ENCODE measurements at regions not wholly inside any gene's neighbourhood (a gene's known extent, or its start where the extent isn't known, plus 50 kb on each side); places are given as distances from the start of the nearest gene placed in this dataset.

- H3K18ac ChIP-seq (ENCODE audit: extremely low read depth, low read length) = no peak overlapping the region
- H3K14ac ChIP-seq (ENCODE audit: insufficient read length) = no peak overlapping the region
- H2AFZ ChIP-seq (ENCODE audit: low read length) = 0 out of 2 replicates have a peak overlapping the region, but pooled peaks have one; percentile 78
- H2BK120ac ChIP-seq (replicated peaks; ENCODE audit: low read depth, low read length) = no peak overlapping the region
- H3K23me2 ChIP-seq (ENCODE audit: low read depth, low read length) = no peaks in the 10 kb centered on the region
- H3K27me3 ChIP-seq (replicated peaks in 1 of 4; ENCODE audit: control insufficient read depth in 3 of 4, extremely low read depth in 1 of 4, insufficient read depth in 3 of 4, low read length in 3 of 4) = no peaks in the 10 kb centered on the region
- no peak overlapping the region for H2BK12ac ChIP-seq (ENCODE audit: low read depth, low read length)
- H3K23ac ChIP-seq (ENCODE audit: insufficient read length) = no peak overlapping the region
- H2BK20ac ChIP-seq (ENCODE audit: low read length) = no peak overlapping the region
- ChIA-PET POLR2A (ENCODE audit: partially characterized antibody) (no interaction called here), CTCF (ENCODE audit: partially characterized antibody) (interaction anchor here (1.0 kb wide), 1 partner anchor 34 kb away, joined by 3 read pairs; no protein-coding TSS in a partner anchor)
- FAIRE-seq = no peak
- H3K4me2 ChIP-seq (ENCODE audit: insufficient read depth in 1 of 2, low read depth in 2 of 2, low read length in 2 of 2) = no peak overlapping the region
- no peaks in the 10 kb centered on the region for H3K79me2 ChIP-seq (ENCODE audit: control insufficient read depth in 1 of 2, insufficient read depth in 2 of 2, low read length in 2 of 2)
- no peak overlapping the region for H3K56ac ChIP-seq (replicated peaks; ENCODE audit: insufficient read length, low read depth, low read length)
- no peak overlapping the region for H3K9ac ChIP-seq (replicated peaks in 1 of 4; ENCODE audit: extremely low read depth in 1 of 4, low read depth in 3 of 4, low read length in 3 of 4)
- H3K4ac ChIP-seq (replicated peaks; ENCODE audit: insufficient read length, low read depth, low read length) = no peak overlapping the region
- no peak overlapping the region for H3K4me3 ChIP-seq (ENCODE audit: extremely low read depth in 1 of 4, insufficient read depth in 2 of 4, low read depth in 3 of 4, low read length in 4 of 4)
- H4K20me1 ChIP-seq (replicated peaks in 1 of 2; ENCODE audit: control insufficient read depth in 1 of 2, insufficient read depth in 2 of 2, low read length in 2 of 2) = no peaks in the 10 kb centered on the region
- H3K79me1 ChIP-seq (ENCODE audit: low read depth, low read length) = no peaks in the 10 kb centered on the region
- H3K27ac ChIP-seq (ENCODE audit: low read depth, low read length) = no peak overlapping the region
- no peak overlapping the region for H2BK5ac ChIP-seq (ENCODE audit: low read depth, low read length)
- no peak overlapping the region for H4K91ac ChIP-seq (replicated peaks; ENCODE audit: insufficient read length, low read length)
- DNase-seq (ENCODE audit: low read depth in 1 of 2, low spot score in 2 of 2) = no peak
- no peak overlapping the region for H4K5ac ChIP-seq (ENCODE audit: insufficient read length, low read depth, low read length)
- no peak overlapping the region for H2AK5ac ChIP-seq (ENCODE audit: low read depth, low read length)
- no peak overlapping the region for H2BK15ac ChIP-seq (ENCODE audit: low read length)
- 96% methylated on average over 2 of the region's 2 CpGs; no CpG with 5 or more reads in 1 of the 2 experiments for WGBS, 2 experiments (ENCODE audit: extremely low coverage in 1 of 2, insufficient coverage in 1 of 2, insufficient read length in 1 of 2, insufficient replicate concordance in 2 of 2, low coverage in 1 of 2, low lambda C conversion rate in 2 of 2, missing lambda C conversion rate in 1 of 2)
- no peak overlapping the region for H4K8ac ChIP-seq (ENCODE audit: extremely low read depth, insufficient read depth, low read length)
- H3K4me1 ChIP-seq (replicated peaks in 1 of 4; ENCODE audit: control insufficient read depth in 3 of 4, insufficient read depth in 4 of 4, low read length in 3 of 4) = no peaks in the 10 kb centered on the region
- no peaks in the 10 kb centered on the region for H3K36me3 ChIP-seq (ENCODE audit: control insufficient read depth in 2 of 4, insufficient read depth in 4 of 4, low read length in 3 of 4)
- no peaks in the 10 kb centered on the region for H3K9me3 ChIP-seq (ENCODE audit: insufficient read depth in 2 of 2, low read depth in 1 of 2, low read length in 1 of 2)
- TF ChIP-seq BRCA1 (IDR thresholded peaks at IDR 0.05; ENCODE audit: low read depth, low read length) (no peak), POLR2A (IDR thresholded peaks at IDR 0.05; ENCODE audit: control extremely low read depth in 1 of 2, low read depth in 2 of 2, low read length in 2 of 2) (no peak), KDM4A (IDR thresholded peaks at IDR 0.05; ENCODE audit: low read depth, low read length, severe bottlenecking) (no peak), TBP (IDR thresholded peaks at IDR 0.05; ENCODE audit: low read depth, low read length) (no peak), SP1 (IDR thresholded peaks at IDR 0.05; ENCODE audit: low read depth, low read length) (no peak), ZNF274 (IDR thresholded peaks at IDR 0.05; ENCODE audit: borderline replicate concordance, extremely low read depth, low read length) (no peak), EZH2 (IDR thresholded peaks at IDR 0.05; ENCODE audit: low read depth, low read length, severe bottlenecking) (no peak), CREB1 (IDR thresholded peaks at IDR 0.05) (no peak), CHD2 (IDR thresholded peaks at IDR 0.05; ENCODE audit: low read length) (no peak), ATF3 (IDR thresholded peaks at IDR 0.05; ENCODE audit: insufficient read depth, low read depth, low read length) (no peak), SRF (IDR thresholded peaks at IDR 0.05; ENCODE audit: low read depth, low read length) (no peak), RFX5 (IDR thresholded peaks at IDR 0.05; ENCODE audit: borderline replicate concordance, low read depth, low read length) (no peak), JUN (IDR thresholded peaks at IDR 0.05; ENCODE audit: low read depth, low read length) (no peak), EP300 (IDR thresholded peaks at IDR 0.05; ENCODE audit: borderline replicate concordance in 1 of 2, low read depth in 2 of 2, low read length in 2 of 2) (no peak), SIN3A (conservative IDR thresholded peaks at IDR 0.05 in 1 of 2, IDR thresholded peaks at IDR 0.05 in 1 of 2; ENCODE audit: low read depth in 1 of 2, low read length in 2 of 2) (no peak)
Observed at GRCh38 chr1:80225510-80225909, 1219.0 kb upstream of the ADGRL4 start.

Measured in H1 (cell line).